Small intestine (tissue), 7 donors: ENCODE measurements at regions not wholly inside any gene's neighbourhood (a gene's known extent, or its start where the extent isn't known, plus 50 kb on each side); places are given as distances from the start of the nearest gene placed in this dataset.

Source experiments
- DNase-seq, 2 donors: peaks; one replicate each; pipeline versions ENCODE4 v3.0.0 to v3.0.0-alpha.2; 2013
- FAIRE-seq: peaks from 2 replicates; lab custom pipeline; 2012; peaks lifted over from hg19 to GRCh38; lab: Jason Lieb, UNC
- H3K27ac ChIP-seq, 3 donors: one replicate each; pipeline ENCODE4 v1.5.1; 2013; ENCODE audit warnings: low read length in 2 of 3, mild to moderate bottlenecking in 2 of 3, control low read depth in 1 of 3, inconsistent platforms in 1 of 3, low read depth in 1 of 3, moderate library complexity in 1 of 3
- H3K27me3 ChIP-seq, 3 donors: one replicate each; pipeline ENCODE4 v1.6.1; 2013; ENCODE audit warnings: low read length in 3 of 3, inconsistent platforms in 1 of 3; ENCODE audit not compliant: control insufficient read depth in 3 of 3, insufficient read depth in 3 of 3
- H3K36me3 ChIP-seq, 3 donors: one replicate each; pipeline ENCODE4 v1.6.1; 2013; ENCODE audit warnings: low read length in 3 of 3, inconsistent platforms in 1 of 3, low read depth in 1 of 3, mild to moderate bottlenecking in 1 of 3, moderate library complexity in 1 of 3; ENCODE audit not compliant: control insufficient read depth in 3 of 3, insufficient read depth in 2 of 3
- H3K4me1 ChIP-seq, 3 donors: one replicate each; pipeline ENCODE4 v1.6.1; 2013; ENCODE audit warnings: low read length in 2 of 3, inconsistent platforms in 1 of 3, low read depth in 1 of 3, mild to moderate bottlenecking in 1 of 3, moderate library complexity in 1 of 3; ENCODE audit not compliant: control insufficient read depth in 3 of 3, insufficient read depth in 2 of 3
- H3K4me3 ChIP-seq, 3 donors: one replicate each; pipeline ENCODE4 v1.5.1; 2013; ENCODE audit warnings: low read length in 3 of 3, control low read depth in 1 of 3, inconsistent platforms in 1 of 3, low read depth in 1 of 3, mild to moderate bottlenecking in 1 of 3, moderate library complexity in 1 of 3
- H3K9me3 ChIP-seq, 2 donors: one replicate each; pipeline ENCODE4 v1.6.1; 2013; ENCODE audit warnings: low read depth in 1 of 2, low read length in 1 of 2; ENCODE audit not compliant: control insufficient read depth in 2 of 2, insufficient read depth in 1 of 2
- WGBS, 3 donors: extraction: QIAGEN DNeasy Blood & Tissue Kit; methylation state at CpG; one replicate each; pipeline ENCODE4 v1.1.7; 2013; 5-methylcytosine and 5-hydroxymethylcytosine counted together
- donor health status: healthy with polysubstance abuse.
- donor health status: control.
- donor health status: control.
- donor health status: Bipolar disorder and iron deficiency.
- donor health status: healthy.

DNA sequence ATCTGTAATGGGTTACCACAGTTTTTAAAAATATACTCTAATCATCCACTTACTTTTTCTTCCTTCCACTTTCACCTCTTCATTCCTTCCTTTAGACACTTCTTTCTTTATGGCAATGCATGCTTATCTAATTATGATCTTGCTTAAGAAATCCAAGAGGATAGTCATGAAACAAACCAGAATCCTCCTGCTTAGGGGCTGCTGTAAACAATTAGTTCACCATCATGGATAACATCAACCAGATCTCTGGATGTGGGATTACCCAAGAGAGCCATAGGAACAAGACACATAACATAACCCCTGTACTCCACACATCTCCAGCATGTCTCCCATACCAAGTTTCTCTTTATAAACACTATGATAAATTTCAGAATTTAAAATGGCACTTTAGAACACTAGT, 713.4 kb upstream of the PTPRD start:
- no peak for FAIRE-seq
- no peaks in the 10 kb centered on the region for H3K4me1 ChIP-seq
- no peak overlapping the region for H3K4me3 ChIP-seq
- H3K27ac ChIP-seq = no peak overlapping the region
- H3K9me3 ChIP-seq = no peaks in the 10 kb centered on the region
- H3K27me3 ChIP-seq = no peaks in the 10 kb centered on the region
- DNase-seq = no peak
- no peaks in the 10 kb centered on the region for H3K36me3 ChIP-seq

GRCh38 chr9:11328326-11328725, 715.5 kb upstream of the PTPRD start:
- no peak overlapping the region for H3K4me3 ChIP-seq
- H3K9me3 ChIP-seq = no peaks in the 10 kb centered on the region
- no peaks in the 10 kb centered on the region for H3K36me3 ChIP-seq
- H3K27ac ChIP-seq = no peak overlapping the region
- H3K27me3 ChIP-seq = no peaks in the 10 kb centered on the region
- DNase-seq (no peak), FAIRE-seq (no peak)
- WGBS, 3 donors = 56 to 75% (median 59%) methylated on average over 6 of the region's 6 CpGs
- no peaks in the 10 kb centered on the region for H3K4me1 ChIP-seq

- H3K4me3 ChIP-seq = no peak overlapping the region
- FAIRE-seq = no peak
- no peaks in the 10 kb centered on the region for H3K36me3 ChIP-seq
- H3K27ac ChIP-seq = no peak overlapping the region
- no peaks in the 10 kb centered on the region for H3K9me3 ChIP-seq
- H3K27me3 ChIP-seq = no peaks in the 10 kb centered on the region
- no peak for DNase-seq
- H3K4me1 ChIP-seq = no peaks in the 10 kb centered on the region
These were observed 722.2 kb upstream of the PTPRD start for GRCh38 chr9:11335011-11335410.

DNA sequence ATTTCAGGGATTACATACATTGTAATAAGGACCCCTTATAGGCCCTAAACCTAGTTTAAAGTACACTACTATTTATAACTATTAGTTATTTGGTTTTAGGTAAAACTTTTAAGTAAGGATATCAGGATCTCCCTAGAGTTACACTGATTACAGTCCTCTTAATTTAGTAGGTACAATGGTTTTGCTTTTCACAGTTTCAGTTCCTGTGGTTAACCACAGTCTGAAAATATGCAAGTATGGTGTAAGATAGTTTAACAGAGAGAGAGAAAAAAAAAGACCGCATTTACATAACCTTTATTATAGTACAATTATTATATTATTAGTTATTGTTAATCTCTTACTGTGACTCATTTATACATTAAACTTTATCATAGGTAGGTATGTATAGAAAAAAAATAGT, 725.3 kb upstream of the PTPRD start:
- H3K36me3 ChIP-seq = no peaks in the 10 kb centered on the region
- 58 to 89% (median 75%) methylated on average over 1 of the region's 1 CpG for WGBS, 3 donors
- H3K4me1 ChIP-seq = no peaks in the 10 kb centered on the region
- no peaks in the 10 kb centered on the region for H3K27me3 ChIP-seq
- DNase-seq (no peak), FAIRE-seq (no peak)
- no peaks in the 10 kb centered on the region for H3K9me3 ChIP-seq
- H3K27ac ChIP-seq = no peak overlapping the region
- no peak overlapping the region for H3K4me3 ChIP-seq

DNA sequence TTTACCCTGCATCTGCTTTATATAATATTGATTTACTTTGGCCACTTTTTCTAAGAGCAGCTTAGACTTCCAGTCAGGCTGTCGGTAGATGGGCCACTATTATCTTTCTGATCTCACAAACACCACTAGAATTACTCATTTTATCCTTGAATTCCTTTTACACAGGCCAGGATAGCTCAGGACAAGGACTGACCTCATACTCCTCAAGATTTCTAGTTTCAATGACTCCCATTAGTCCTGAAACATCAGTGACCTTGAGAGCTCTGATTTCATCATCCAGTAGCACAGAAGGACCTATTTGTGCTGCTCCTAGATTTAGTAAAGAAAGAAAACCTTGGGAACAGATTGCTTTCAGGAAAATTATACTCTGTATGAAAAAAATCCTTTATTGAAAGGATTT, 727.9 kb upstream of the PTPRD start:
- H3K4me3 ChIP-seq = no peak overlapping the region
- no peak overlapping the region for H3K27ac ChIP-seq
- WGBS, 3 donors = 60 to 67% (median 63%) methylated on average over 1 of the region's 1 CpG
- H3K36me3 ChIP-seq = no peaks in the 10 kb centered on the region
- no peaks in the 10 kb centered on the region for H3K4me1 ChIP-seq
- H3K9me3 ChIP-seq = no peaks in the 10 kb centered on the region
- DNase-seq (no peak), FAIRE-seq (no peak)
- no peaks in the 10 kb centered on the region for H3K27me3 ChIP-seq

DNA sequence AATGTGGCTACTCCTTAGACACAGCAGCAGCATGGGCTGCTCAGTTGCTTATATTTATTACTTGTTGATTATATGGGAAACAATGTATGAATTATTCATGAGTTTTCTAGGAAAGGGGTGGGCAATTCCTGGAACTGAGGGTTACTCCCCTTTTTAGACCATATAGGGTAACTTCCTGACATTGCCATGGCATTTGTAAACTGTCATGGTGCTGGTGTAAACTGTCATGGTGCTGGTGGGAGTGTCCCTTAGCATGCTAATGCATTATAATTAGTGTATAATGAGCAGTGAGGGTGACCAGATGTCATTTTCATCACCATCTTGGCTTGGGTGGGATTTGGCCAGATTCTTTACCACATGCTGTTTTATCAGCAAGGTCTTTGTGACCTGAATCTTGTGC, 734.6 kb upstream of the PTPRD start:
- H3K36me3 ChIP-seq = no peaks in the 10 kb centered on the region
- DNase-seq = no peak
- peaks cover 0 to 4% of the 10 kb centered on the region in 2 donors for H3K9me3 ChIP-seq
- no peak overlapping the region for H3K27ac ChIP-seq
- no peak for FAIRE-seq
- H3K4me3 ChIP-seq = no peak overlapping the region
- H3K4me1 ChIP-seq = no peaks in the 10 kb centered on the region
- H3K27me3 ChIP-seq = no peaks in the 10 kb centered on the region

GRCh38 chr9:11348366-11348765, 735.6 kb upstream of the PTPRD start:
- peaks cover 0 to 4% of the 10 kb centered on the region in 2 donors for H3K9me3 ChIP-seq
- H3K27me3 ChIP-seq = no peaks in the 10 kb centered on the region
- 77 to 86% (median 82%) methylated on average over 5 of the region's 5 CpGs for WGBS, 3 donors
- DNase-seq = no peak
- no peak for FAIRE-seq
- no peaks in the 10 kb centered on the region for H3K4me1 ChIP-seq
- no peaks in the 10 kb centered on the region for H3K36me3 ChIP-seq
- H3K27ac ChIP-seq = no peak overlapping the region
- no peak overlapping the region for H3K4me3 ChIP-seq

DNA sequence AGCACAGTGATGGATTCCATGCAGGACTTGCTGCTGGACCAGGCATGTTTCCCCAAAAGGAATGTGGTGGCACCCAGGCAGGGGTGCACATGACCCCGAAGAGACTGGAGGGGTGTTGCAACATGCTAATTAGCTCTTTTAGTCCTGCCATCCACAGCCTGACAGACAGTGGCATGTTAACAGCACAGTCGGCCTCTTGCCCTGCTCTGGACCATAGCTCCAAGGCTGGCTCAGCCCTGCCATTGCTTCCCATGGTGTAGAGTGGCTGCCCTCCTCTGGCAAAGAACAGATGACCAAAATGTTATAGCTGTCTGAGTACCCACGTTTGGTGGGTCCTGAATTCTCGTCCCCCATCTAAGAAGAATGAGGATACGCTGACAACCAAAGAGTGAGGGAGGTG, 736.4 kb upstream of the PTPRD start:
- DNase-seq = no peak
- FAIRE-seq = no peak

DNA sequence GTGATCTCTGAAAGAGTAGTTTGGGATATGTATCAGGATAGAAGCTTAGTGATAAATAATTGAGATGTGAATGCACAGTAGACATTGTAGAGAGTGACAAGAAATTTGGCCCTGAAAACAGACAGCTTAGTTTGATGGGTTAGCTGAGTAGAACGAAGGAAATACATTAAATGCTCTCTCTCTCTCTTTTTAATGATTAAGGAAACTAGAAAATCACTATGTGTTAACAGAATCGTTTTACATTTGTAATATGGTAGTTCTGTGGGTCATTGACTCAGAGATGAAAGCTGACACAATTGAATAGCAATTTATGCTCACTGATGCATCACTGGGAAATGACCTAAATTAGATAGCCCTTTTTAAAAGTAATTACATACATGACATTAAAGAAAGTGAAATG, 739.8 kb upstream of the PTPRD start:
- Histone ChIP-seq H3K36me3 (no peaks in the 10 kb centered on the region), H3K27me3 (no peaks in the 10 kb centered on the region), H3K4me1 (no peaks in the 10 kb centered on the region), H3K4me3 (no peak overlapping the region), H3K9me3 (peaks cover 0 to 4% of the 10 kb centered on the region in 2 donors), H3K27ac (no peak overlapping the region)
- DNase-seq (no peak), FAIRE-seq (no peak)
- 32 to 68% (median 37%) methylated on average over 2 of the region's 2 CpGs for WGBS, 3 donors

More for the DNA sequence above, 736.4 kb upstream of the PTPRD start:
- H3K4me3 ChIP-seq = no peak overlapping the region
- H3K4me1 ChIP-seq = no peaks in the 10 kb centered on the region
- WGBS, 3 donors = 72 to 86% (median 72%) methylated on average over 5 of the region's 5 CpGs
- H3K27me3 ChIP-seq = no peaks in the 10 kb centered on the region
- no peak overlapping the region for H3K27ac ChIP-seq
- no peaks in the 10 kb centered on the region for H3K36me3 ChIP-seq
- H3K9me3 ChIP-seq = peaks cover 0 to 4% of the 10 kb centered on the region in 2 donors
